ENCODE measurements at regions not wholly inside any gene's neighbourhood (a gene's known extent, or its start where the extent isn't known, plus 50 kb on each side); places are given as distances from the start of the nearest gene placed in this dataset.

GRCh38 chr5:163383754-163384153 is 53.6 kb upstream of the CCNG1 start:
- no peak for TF ChIP-seq POLR2A (IDR thresholded peaks at IDR 0.05)
- no peak for TF ChIP-seq CTCF (IDR thresholded peaks at IDR 0.05)
- TF ChIP-seq POLR2AphosphoS5 (IDR thresholded peaks at IDR 0.05): no peak

Data from breast epithelium (tissue), 3 donors.